ENCODE measurements at regions not wholly inside any gene's neighbourhood (a gene's known extent, or its start where the extent isn't known, plus 50 kb on each side); places are given as distances from the start of the nearest gene placed in this dataset.

DNA sequence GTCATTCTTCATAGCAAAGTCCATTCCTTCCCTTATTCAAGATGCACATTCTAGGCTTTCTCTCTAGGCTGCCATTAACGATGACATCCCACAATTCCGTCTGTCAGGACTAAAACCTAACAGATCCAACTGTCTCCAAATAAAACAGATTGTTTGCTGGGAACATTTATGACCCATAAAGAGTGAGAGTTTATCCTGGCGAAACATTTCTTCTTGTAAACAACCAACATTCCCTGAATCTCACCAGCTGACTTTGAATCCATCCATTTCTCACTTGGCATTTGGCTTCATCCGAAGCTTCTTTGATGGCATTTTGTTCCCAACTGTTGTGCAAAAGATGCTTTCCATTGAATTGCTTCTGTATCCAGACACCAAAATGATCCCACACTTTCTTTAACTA lies 93.1 kb downstream of the OLIG3 start:
- TF ChIP-seq, protein P1, sequence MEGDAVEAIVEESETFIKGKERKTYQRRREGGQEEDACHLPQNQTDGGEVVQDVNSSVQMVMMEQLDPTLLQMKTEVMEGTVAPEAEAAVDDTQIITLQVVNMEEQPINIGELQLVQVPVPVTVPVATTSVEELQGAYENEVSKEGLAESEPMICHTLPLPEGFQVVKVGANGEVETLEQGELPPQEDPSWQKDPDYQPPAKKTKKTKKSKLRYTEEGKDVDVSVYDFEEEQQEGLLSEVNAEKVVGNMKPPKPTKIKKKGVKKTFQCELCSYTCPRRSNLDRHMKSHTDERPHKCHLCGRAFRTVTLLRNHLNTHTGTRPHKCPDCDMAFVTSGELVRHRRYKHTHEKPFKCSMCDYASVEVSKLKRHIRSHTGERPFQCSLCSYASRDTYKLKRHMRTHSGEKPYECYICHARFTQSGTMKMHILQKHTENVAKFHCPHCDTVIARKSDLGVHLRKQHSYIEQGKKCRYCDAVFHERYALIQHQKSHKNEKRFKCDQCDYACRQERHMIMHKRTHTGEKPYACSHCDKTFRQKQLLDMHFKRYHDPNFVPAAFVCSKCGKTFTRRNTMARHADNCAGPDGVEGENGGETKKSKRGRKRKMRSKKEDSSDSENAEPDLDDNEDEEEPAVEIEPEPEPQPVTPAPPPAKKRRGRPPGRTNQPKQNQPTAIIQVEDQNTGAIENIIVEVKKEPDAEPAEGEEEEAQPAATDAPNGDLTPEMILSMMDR (IDR thresholded peaks at IDR 0.05 in 8 of 11, conservative IDR thresholded peaks at IDR 0.05 in 3 of 11), result no peak
- no peak for TF ChIP-seq POLR2A (IDR thresholded peaks at IDR 0.05)
- TF ChIP-seq POLR2AphosphoS5 (IDR thresholded peaks at IDR 0.05), result no peak
